HAP-1 (cell line): ENCODE measurements at regions not wholly inside any gene's neighbourhood (a gene's known extent, or its start where the extent isn't known, plus 50 kb on each side); places are given as distances from the start of the nearest gene placed in this dataset.
"Not testable (repeated sequence)": the region's sequence is repeated elsewhere in the genome, so short reads cannot be mapped to it uniquely, and the experiment has no call there.

Experiments used
- DNase-seq, 2 experiments: peaks; one replicate each; pipeline ENCODE4 v3.0.0-alpha.2; 2016 to 2020; ENCODE audit warnings: low spot score in 2 of 2
- H3K27me3 ChIP-seq: fragments of 250-450 bp; sonication (Bioruptor Pico); 2 replicates; pipeline ENCODE4 v1.5.1; 2020; ENCODE audit warnings: low read depth, mild to moderate bottlenecking, moderate library complexity
- H3K36me3 ChIP-seq: fragments of 250-450 bp; sonication (Bioruptor Pico); replicated peaks from 2 replicates; pipeline ENCODE4 v1.5.1; 2020; ENCODE audit warnings: mild to moderate bottlenecking
- H3K4me1 ChIP-seq: fragments of 250-450 bp; sonication (Bioruptor Pico); 2 replicates; pipeline ENCODE4 v1.5.1; 2020; ENCODE audit warnings: mild to moderate bottlenecking
- H3K4me3 ChIP-seq: fragments of 250-450 bp; sonication (Bioruptor Pico); 2 replicates; pipeline ENCODE4 v1.5.1; 2020; ENCODE audit warnings: mild to moderate bottlenecking, moderate library complexity
- H3K9me3 ChIP-seq: fragments of 250-450 bp; sonication (Bioruptor Pico); 2 replicates; pipeline ENCODE4 v1.5.1; 2020; ENCODE audit warnings: mild to moderate bottlenecking, moderate library complexity
- in situ Hi-C: fragments of 300-500 bp; cut with MboI; formaldehyde crosslinking; loops from 3 replicates; pipeline ENCODE4 v1.14.3; 2020; ENCODE audit warnings: low sequenced_read_pairs, inconsistent platforms, mixed read lengths

DNA sequence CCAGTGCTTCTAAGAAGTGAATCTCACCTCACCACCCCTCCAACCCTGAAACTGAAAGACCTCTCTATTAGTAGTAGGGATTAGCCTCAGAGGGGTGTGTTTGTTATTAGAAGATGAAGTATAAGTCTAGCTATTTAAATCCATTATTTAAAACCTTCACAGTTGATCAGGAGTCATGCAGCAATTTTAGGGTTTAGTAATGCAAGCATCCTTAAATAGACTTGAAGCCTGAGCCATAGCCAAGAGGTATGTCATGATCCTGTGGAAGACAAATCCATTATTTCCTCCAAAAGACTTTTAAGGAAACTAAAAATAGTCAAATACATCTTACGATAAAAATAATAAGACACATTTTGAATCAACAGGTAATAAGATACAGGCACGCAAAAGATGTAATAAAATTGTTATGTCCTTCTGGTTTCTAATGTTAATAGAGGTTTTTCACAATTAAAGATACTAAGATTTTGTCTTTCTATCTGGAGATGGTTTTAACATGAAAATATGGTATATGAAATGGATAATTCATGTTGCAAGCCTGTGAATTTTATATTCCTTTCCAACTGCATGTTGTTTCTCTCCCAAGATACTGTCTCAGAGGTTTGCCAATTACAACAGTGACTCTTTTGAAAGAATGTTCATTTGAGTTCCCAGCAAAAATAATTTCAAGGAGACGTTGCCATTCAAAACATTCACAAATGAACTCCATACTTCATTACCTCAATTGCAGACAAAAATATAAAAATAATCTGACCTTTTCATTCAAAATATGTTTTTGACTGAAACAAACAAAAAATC, 68.0 kb downstream of the LUZP4 start:
- no peak for DNase-seq
- Histone ChIP-seq H3K9me3 (no peaks in the 10 kb centered on the region), H3K36me3 (no peaks in the 10 kb centered on the region), H3K4me3 (no peak overlapping the region), H3K4me1 (no peaks in the 10 kb centered on the region), H3K27me3 (no peaks in the 10 kb centered on the region)
- in situ Hi-C loops = no loop called here

DNA sequence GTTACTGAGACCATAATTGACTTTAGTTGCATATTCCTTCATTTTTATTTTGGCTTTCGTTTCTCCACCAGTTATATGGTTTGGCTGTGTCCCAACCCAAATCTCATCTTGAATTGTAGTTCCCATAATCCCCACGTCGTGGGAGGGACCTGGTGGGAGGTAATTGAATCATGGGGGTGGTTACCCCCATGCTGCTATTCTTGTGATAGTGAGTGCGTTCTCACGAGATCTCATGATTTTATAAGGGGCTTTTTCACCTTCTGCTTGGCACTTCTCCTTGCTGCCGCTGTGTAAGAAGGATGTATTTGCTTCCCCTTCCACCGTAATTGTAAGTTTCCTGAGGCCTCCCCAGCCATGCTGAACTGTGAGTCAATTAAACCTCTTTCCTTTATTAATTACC, 70.0 kb downstream of the LUZP4 start:
- H3K27me3 ChIP-seq, H3K9me3 ChIP-seq, H3K4me1 ChIP-seq, H3K4me3 ChIP-seq, H3K36me3 ChIP-seq, DNase-seq, in situ Hi-C loops: not testable (repeated sequence)

DNA sequence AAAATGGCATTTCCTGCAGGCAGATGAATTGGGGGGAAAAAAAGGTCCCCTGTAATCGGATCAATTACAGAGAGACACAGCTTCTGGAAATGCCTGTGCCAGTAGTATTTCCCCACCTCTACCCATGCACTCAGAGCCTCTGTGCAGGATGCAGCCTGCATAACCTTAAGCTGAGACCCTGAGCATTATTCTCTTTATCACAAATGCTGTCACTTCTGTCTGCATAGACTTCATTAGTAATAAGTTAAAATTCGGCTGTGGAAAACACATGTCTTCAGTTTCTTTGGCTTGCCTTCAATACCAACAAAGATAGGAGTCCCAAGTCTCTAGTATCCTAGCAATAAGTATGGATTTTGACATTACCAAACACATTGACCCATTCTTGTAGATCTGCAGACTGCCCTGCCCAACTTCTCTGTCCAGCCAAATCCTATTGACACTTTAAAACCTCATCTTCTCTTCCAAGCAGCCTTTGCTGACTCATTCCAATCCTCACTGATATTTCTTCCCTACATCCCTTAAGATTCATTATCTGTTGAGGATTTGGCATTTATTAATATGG, 70.8 kb downstream of the LUZP4 start:
- Histone ChIP-seq H3K27me3 (no peaks in the 10 kb centered on the region), H3K4me3 (no peak overlapping the region), H3K4me1 (no peaks in the 10 kb centered on the region), H3K36me3 (no peaks in the 10 kb centered on the region), H3K9me3 (no peaks in the 10 kb centered on the region)
- in situ Hi-C loops = no loop called here
- DNase-seq = no peak

DNA sequence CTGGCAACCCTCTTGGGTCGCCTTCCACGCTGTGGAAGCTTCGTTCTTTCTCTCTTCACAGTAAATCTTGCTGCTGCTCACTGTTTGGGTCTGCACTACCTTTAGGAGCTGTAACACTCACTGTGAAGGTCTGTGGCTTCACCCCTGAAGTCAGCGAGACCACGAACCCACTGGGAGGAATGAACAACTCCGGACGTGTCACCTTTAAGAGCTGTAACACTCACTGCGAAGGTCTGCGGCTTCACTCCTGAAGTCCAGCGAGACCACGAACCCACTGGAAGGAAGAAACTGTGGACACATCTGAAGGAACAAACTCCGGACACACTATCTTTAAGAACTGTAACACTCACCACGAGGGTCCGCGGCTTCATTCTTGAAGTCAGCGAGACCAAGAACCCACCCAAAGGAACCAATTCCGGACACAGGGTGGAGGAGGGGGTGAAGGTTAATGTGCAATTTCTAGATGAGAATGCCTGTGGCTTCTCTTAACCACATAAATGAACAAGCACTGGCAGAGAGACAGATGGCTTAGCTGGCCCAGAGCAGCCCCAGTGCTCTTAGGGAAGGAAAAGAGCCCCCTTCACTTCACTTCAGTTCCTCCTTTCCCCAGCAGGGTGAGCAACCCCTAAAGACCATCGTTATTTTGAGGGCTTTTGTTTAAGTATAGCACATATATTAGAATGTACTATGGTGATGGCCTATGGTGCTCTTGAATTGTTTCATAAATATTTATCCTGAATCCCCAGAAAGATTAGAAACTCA, 73.0 kb downstream of the LUZP4 start:
- H3K4me1 ChIP-seq = peaks cover 3% of the 10 kb centered on the region
- in situ Hi-C loops = no loop called here
- no peak overlapping the region for H3K4me3 ChIP-seq
- DNase-seq = no peak
- H3K36me3 ChIP-seq = no peaks in the 10 kb centered on the region
- no peaks in the 10 kb centered on the region for H3K27me3 ChIP-seq
- no peaks in the 10 kb centered on the region for H3K9me3 ChIP-seq

DNA sequence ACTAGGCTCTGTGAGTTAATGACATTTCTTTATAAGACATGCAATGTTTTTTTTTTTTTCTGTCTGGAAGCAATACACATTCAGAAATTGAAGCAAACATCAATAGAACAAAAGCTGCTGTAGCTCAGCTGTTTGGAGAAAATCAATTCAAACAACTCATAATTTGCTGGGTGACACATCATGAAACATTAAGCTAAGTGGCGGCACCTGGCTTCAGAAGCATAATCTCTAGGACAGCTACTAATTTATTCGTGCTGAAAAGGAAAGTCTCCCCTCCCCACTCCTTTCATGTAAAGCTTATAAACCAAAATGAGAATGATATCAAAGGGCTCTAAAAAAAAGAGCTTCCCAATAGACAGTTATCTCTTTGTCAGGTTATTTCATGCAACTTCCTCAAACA, 73.9 kb downstream of the LUZP4 start:
- DNase-seq = no peak
- Histone ChIP-seq H3K9me3 (no peaks in the 10 kb centered on the region), H3K27me3 (no peaks in the 10 kb centered on the region), H3K36me3 (no peaks in the 10 kb centered on the region), H3K4me1 (peaks cover 6% of the 10 kb centered on the region), H3K4me3 (no peak overlapping the region)
- in situ Hi-C loops = no loop called here

DNA sequence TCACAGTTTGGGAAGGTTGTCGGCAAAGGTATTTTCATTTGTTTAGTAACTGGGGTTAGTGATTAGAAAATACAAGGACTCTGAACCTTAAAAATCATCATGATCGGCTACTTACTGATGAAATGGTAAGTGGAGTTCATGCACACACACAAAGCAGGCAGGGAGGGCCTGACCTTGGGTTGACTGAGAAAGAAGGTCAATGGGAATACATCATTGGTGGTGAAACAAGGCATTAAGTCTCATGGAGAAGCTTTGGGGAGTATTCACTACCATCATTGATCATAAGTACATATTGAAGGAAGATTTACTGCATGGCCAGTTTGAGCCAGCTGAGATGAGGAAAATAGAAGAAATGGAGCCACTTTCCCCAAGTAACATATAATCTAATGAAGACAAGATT, 74.4 kb downstream of the LUZP4 start:
- H3K36me3 ChIP-seq = no peaks in the 10 kb centered on the region
- no peaks in the 10 kb centered on the region for H3K27me3 ChIP-seq
- no peak for DNase-seq
- H3K4me3 ChIP-seq = no peak overlapping the region
- H3K4me1 ChIP-seq = peaks cover 11% of the 10 kb centered on the region
- in situ Hi-C loops = no loop called here
- no peaks in the 10 kb centered on the region for H3K9me3 ChIP-seq

DNA sequence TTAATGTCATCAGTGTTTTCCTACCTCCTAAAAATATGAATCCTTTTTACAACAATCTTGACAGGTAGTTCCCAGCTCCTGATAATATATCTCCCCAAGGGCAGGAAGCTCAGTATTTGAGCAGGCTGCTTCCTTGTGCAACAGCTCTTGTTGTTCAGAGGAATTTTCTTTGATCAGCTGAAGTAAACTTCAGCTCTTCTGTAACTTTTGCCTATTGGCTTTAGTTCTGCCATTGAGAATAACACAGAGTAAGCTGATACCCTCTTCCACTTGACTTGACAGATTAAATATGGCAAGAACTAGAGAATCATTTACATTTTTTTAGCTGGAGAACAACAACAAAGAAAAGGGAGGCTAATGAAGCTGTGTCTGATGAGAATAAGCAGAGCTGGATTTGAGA, 75.2 kb downstream of the LUZP4 start:
- in situ Hi-C loops = no loop called here
- Histone ChIP-seq H3K9me3 (no peaks in the 10 kb centered on the region), H3K4me1 (peaks cover 17% of the 10 kb centered on the region), H3K27me3 (no peaks in the 10 kb centered on the region), H3K36me3 (no peaks in the 10 kb centered on the region), H3K4me3 (no peak overlapping the region)
- peak in 1 of 2 experiments; percentile 43 for DNase-seq

DNA sequence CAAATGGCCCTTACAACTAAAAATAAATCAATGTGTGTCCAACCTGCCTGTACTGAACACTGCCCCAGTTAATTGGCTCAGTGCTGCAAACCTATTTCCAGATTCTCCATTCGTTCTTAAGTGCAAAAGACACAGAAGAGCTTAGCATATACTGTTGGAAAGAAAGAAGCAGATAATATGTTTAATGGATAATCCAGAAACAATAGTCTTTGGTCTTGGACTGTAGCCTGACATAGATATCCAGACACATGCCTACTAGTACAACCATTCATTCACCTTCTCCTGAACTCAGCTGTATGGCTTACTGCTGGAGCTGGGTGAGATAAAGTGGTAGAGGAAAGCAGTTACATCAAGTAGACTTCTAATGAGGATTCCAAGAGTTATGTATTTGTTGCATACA, 77.0 kb downstream of the LUZP4 start:
- Histone ChIP-seq H3K4me3 (no peak overlapping the region), H3K4me1 (peaks cover 24% of the 10 kb centered on the region), H3K36me3 (no peaks in the 10 kb centered on the region), H3K27me3 (no peaks in the 10 kb centered on the region), H3K9me3 (no peaks in the 10 kb centered on the region)
- DNase-seq = peak in 1 of 2 experiments; percentile 58
- in situ Hi-C loops = no loop called here

DNA sequence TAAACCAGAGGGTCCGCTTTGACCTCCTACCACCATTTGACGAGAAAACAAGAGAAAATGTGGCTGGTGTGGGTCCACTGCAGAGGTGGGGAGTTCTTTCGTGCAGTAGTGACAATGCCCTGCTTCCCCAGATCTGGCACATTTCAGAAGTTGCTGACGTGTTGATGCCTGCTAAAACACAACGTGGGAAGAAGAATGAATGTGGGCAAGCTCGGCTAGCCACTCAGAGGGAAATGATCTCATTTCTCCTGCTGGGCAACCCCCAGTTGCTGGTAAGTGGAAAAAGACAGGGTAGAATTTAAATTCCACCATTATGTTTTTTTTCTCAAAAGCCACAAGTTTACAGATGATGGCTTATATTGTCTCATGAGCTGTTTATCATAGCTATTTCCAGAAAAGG, 77.9 kb downstream of the LUZP4 start:
- Histone ChIP-seq H3K9me3 (no peaks in the 10 kb centered on the region), H3K36me3 (no peaks in the 10 kb centered on the region), H3K4me1 (peaks cover 29% of the 10 kb centered on the region), H3K27me3 (no peaks in the 10 kb centered on the region), H3K4me3 (no peak overlapping the region)
- no peak for DNase-seq
- in situ Hi-C loops = no loop called here

DNA sequence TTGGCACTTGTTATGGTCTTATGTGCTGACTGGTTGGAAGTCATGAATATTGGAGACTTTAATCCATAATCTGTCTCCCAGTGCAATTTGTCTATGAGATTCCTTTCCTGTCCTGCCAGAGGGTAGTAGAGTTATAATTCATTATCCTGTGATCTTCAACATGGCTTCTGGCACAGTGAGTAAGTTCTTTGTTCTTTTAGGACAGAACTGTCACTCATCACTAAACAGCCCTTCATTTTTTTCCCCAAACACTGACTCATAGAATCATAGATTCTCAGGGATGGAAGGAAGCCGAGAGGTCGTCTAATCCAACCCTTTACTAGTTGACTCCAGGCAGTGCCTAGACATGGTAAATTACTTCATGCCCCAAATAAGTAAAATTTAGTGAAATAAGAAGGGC, 78.4 kb downstream of the LUZP4 start:
- H3K27me3 ChIP-seq = no peaks in the 10 kb centered on the region
- no peaks in the 10 kb centered on the region for H3K36me3 ChIP-seq
- peaks cover 34% of the 10 kb centered on the region for H3K4me1 ChIP-seq
- no peaks in the 10 kb centered on the region for H3K9me3 ChIP-seq
- no peak overlapping the region for H3K4me3 ChIP-seq
- no peak for DNase-seq
- in situ Hi-C loops = no loop called here

DNA sequence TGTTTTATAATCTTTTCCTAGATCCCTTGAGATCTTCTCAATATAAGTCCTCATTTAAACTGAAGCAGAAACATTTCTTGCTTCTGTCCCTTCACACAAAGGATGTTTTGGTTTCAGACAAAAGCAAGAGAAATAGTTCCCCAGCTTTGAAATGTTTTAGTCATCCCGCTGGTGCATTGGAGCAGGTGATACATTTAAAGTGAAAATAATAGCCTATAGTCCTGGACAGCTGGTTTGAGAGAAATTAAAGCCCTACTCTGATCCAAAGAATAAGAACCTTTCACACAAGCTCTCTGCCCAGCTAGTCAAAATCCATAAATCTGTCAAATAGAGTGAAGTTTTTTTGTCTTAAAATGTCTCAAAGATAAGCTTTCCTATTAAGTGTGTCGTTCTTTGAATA, 79.4 kb downstream of the LUZP4 start:
- peaks cover 42% of the 10 kb centered on the region for H3K4me1 ChIP-seq
- no peaks in the 10 kb centered on the region for H3K9me3 ChIP-seq
- peak in 1 of 2 experiments; percentile 75 for DNase-seq

DNA sequence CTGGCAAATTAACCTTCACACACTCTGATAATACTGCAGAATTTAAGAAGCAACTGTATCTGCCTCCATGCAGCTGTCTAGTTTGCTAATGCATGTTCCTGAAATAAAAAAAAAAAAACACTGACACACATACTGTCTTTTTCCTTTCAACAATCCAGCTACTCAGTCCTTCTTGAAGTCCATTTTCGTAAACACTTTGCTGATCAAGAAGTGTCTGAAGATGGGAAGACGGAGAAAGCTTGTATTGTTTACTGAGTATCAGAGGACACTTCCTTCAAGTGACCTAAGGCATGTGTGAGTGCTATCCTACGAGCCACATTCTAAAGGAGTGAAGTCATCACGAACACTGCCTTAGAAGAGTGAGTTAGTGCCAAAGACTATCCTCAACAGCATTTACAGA, 82.6 kb downstream of the LUZP4 start:
- Histone ChIP-seq H3K4me1 (peaks cover 39% of the 10 kb centered on the region), H3K27me3 (no peaks in the 10 kb centered on the region), H3K36me3 (no peaks in the 10 kb centered on the region), H3K9me3 (no peaks in the 10 kb centered on the region), H3K4me3 (no peak overlapping the region)
- in situ Hi-C loops = no loop called here
- DNase-seq = peak in 1 of 2 experiments; percentile 58

More for the DNA sequence above, 79.4 kb downstream of the LUZP4 start:
- H3K4me3 ChIP-seq = no peak overlapping the region
- in situ Hi-C loops = no loop called here
- no peaks in the 10 kb centered on the region for H3K27me3 ChIP-seq
- no peaks in the 10 kb centered on the region for H3K36me3 ChIP-seq

DNA sequence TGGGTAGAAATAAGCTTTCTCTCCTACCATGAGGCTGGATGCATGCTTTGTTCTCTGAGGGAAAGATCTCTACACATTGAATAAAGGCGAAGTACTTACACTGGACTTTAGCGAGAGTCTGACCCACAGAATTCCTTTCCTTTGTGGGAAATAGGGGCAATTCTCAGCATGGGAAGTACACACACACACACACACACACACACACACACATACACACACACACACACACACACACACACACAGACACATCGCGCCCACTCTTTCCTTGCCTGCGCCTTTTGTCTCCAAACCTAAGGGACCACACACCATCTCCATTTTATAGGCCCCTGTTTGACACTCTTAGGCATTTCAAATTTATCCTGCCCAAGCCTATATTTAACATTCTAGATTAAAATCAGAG, 83.8 kb downstream of the LUZP4 start:
- H3K36me3 ChIP-seq = no peaks in the 10 kb centered on the region
- H3K27me3 ChIP-seq = no peaks in the 10 kb centered on the region
- H3K9me3 ChIP-seq = no peaks in the 10 kb centered on the region
- peaks cover 37% of the 10 kb centered on the region for H3K4me1 ChIP-seq
- H3K4me3 ChIP-seq = no peak overlapping the region
- in situ Hi-C loops = no loop called here
- DNase-seq = no peak

DNA sequence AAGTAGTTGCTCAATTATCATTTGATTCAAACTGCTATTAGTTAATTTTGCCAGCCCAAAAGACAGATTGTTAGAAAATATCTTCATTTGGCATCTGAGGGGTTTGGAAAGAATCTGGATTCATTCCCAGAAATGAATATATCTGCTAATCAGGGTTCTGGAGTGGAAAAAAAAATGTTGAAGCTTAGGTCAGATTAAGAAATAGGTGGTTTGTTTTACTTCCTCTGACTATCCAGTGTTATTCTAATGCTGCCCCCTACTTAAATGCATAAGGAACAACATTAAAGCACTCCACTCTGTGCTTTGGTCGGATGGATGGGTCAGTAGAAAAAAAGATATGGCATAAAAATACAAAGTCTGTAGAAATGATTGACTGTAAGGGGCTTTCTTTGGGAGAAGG, 89.0 kb downstream of the LUZP4 start:
- Histone ChIP-seq H3K4me3 (no peak overlapping the region), H3K27me3 (no peaks in the 10 kb centered on the region), H3K36me3 (no peaks in the 10 kb centered on the region), H3K4me1 (peaks cover 3% of the 10 kb centered on the region), H3K9me3 (no peaks in the 10 kb centered on the region)
- in situ Hi-C loops = no loop called here
- no peak for DNase-seq
